Breast epithelium (tissue), 4 donors: ENCODE measurements at regions not wholly inside any gene's neighbourhood (a gene's known extent, or its start where the extent isn't known, plus 50 kb on each side); places are given as distances from the start of the nearest gene placed in this dataset.
"Not testable (repeated sequence)": the region's sequence is repeated elsewhere in the genome, so short reads cannot be mapped to it uniquely, and the experiment has no call there.

ENCODE experiments used
- DNase-seq, 2 donors: peaks; one replicate each; pipeline ENCODE4 v3.0.0-alpha.2; 2019; ENCODE audit warnings: low spot score in 2 of 2
- H3K27ac ChIP-seq, 2 donors: fragments of 200-600 bp; sonication (generic) in 1 of 2; one replicate each; pipeline ENCODE4 v1.5.1; 2016 to 2019; ENCODE audit warnings: mild to moderate bottlenecking in 1 of 2
- H3K27me3 ChIP-seq, 2 donors: fragments of 200-600 bp; sonication (generic) in 1 of 2; one replicate each; pipeline versions ENCODE4 v1.5.1 to v1.6.0; 2017 to 2019; ENCODE audit warnings: control low read depth in 1 of 2, mild to moderate bottlenecking in 1 of 2
- H3K36me3 ChIP-seq: fragments of 200-600 bp; one replicate; pipeline ENCODE4 v1.5.1; 2019
- H3K4me1 ChIP-seq, 2 donors: fragments of 200-600 bp; sonication (generic); one replicate each; pipeline ENCODE4 v1.5.1; 2016 to 2019; ENCODE audit warnings: control low read depth in 1 of 2
- H3K4me3 ChIP-seq, 3 donors: fragments of 200-600 bp; sonication (generic); 1 replicate in 2 of 3; 2 replicates in 1 of 3; pipeline ENCODE4 v1.5.1; 2016 to 2019; ENCODE audit warnings: mild to moderate bottlenecking in 3 of 3, moderate library complexity in 2 of 3
- H3K9me3 ChIP-seq, 2 donors: fragments of 200-600 bp; sonication (generic) in 1 of 2; one replicate each; pipeline ENCODE4 v1.5.1; 2016 to 2019; ENCODE audit warnings: control low read depth in 1 of 2
- CTCF ChIP-seq, 3 donors: fragments of 450-650 bp; IDR thresholded peaks; one replicate each; pipeline ENCODE4 v1.5.1; 2016 to 2017; ENCODE audit warnings: antibody characterized with exemption in 3 of 3, mild to moderate bottlenecking in 3 of 3, moderate library complexity in 3 of 3
- POLR2A ChIP-seq: fragments of 450-650 bp; IDR thresholded peaks from one replicate; pipeline ENCODE4 v1.6.1; 2016; ENCODE audit warnings: antibody characterized with exemption, mild to moderate bottlenecking, moderate library complexity
- POLR2AphosphoS5 ChIP-seq, 3 donors: sonication (generic); formaldehyde crosslinking; IDR thresholded peaks; one replicate each; pipeline ENCODE4 v1.6.1; 2017; ENCODE audit warnings: antibody characterized with exemption in 3 of 3
- intact Hi-C: fragments of 100-400 bp; cut with DNase I; formaldehyde crosslinking; loops from one replicate; pipeline ENCODE4 v1.15.1; 2023; ENCODE audit warnings: low total_unique reads

GRCh38 chr10:29001801-29002200, 287.1 kb upstream of the LYZL1 start:
- H3K4me3 ChIP-seq: no peak overlapping the region
- no peak overlapping the region for H3K27ac ChIP-seq
- intact Hi-C loops: no loop called here
- H3K27me3 ChIP-seq: no peaks in the 10 kb centered on the region
- H3K4me1 ChIP-seq: no peaks in the 10 kb centered on the region
- H3K9me3 ChIP-seq: no peaks in the 10 kb centered on the region
- no peak for DNase-seq
- no peaks in the 10 kb centered on the region for H3K36me3 ChIP-seq
- TF ChIP-seq CTCF (IDR thresholded peaks at IDR 0.05): no peak
- TF ChIP-seq POLR2AphosphoS5 (IDR thresholded peaks at IDR 0.05): no peak
- TF ChIP-seq POLR2A: no peak

GRCh38 chr10:29003014-29003413, 285.9 kb upstream of the LYZL1 start:
- H3K27me3 ChIP-seq, H3K36me3 ChIP-seq, H3K27ac ChIP-seq, H3K4me1 ChIP-seq, H3K4me3 ChIP-seq, DNase-seq, intact Hi-C loops, H3K9me3 ChIP-seq: not testable (repeated sequence)

- H3K27me3 ChIP-seq: no peaks in the 10 kb centered on the region
- intact Hi-C loops: no loop called here
- no peak for DNase-seq
- H3K36me3 ChIP-seq: no peaks in the 10 kb centered on the region
- no peaks in the 10 kb centered on the region for H3K9me3 ChIP-seq
- TF ChIP-seq POLR2A (no peak), POLR2AphosphoS5 (IDR thresholded peaks at IDR 0.05) (no peak), CTCF (IDR thresholded peaks at IDR 0.05) (no peak)
- no peak overlapping the region for H3K4me3 ChIP-seq
- no peaks in the 10 kb centered on the region for H3K4me1 ChIP-seq
- no peak overlapping the region for H3K27ac ChIP-seq
These were observed 282.9 kb upstream of the LYZL1 start for GRCh38 chr10:29005988-29006387.

- Histone ChIP-seq H3K27me3 (no peaks in the 10 kb centered on the region), H3K9me3 (no peaks in the 10 kb centered on the region), H3K4me1 (no peaks in the 10 kb centered on the region), H3K27ac (no peak overlapping the region), H3K36me3 (no peaks in the 10 kb centered on the region), H3K4me3 (no peak overlapping the region)
- no peak for DNase-seq
- TF ChIP-seq POLR2A (no peak), CTCF (IDR thresholded peaks at IDR 0.05) (no peak), POLR2AphosphoS5 (IDR thresholded peaks at IDR 0.05) (no peak)
- intact Hi-C loops: no loop called here
These were observed 281.5 kb upstream of the LYZL1 start for GRCh38 chr10:29007370-29007747.

GRCh38 chr10:29007748-29008610, 280.9 kb upstream of the LYZL1 start:
- no peak overlapping the region for H3K4me3 ChIP-seq
- H3K27ac ChIP-seq: no peak overlapping the region
- no peaks in the 10 kb centered on the region for H3K4me1 ChIP-seq
- no peak for DNase-seq
- intact Hi-C loops: no loop called here
- H3K36me3 ChIP-seq: no peaks in the 10 kb centered on the region
- H3K9me3 ChIP-seq: no peaks in the 10 kb centered on the region
- TF ChIP-seq POLR2AphosphoS5 (IDR thresholded peaks at IDR 0.05): no peak
- TF ChIP-seq CTCF (IDR thresholded peaks at IDR 0.05): no peak
- no peak for TF ChIP-seq POLR2A
- H3K27me3 ChIP-seq: no peaks in the 10 kb centered on the region
